Endothelial cell (in vitro differentiated cells): ENCODE measurements at regions not wholly inside any gene's neighbourhood (a gene's known extent, or its start where the extent isn't known, plus 50 kb on each side); places are given as distances from the start of the nearest gene placed in this dataset.

Source experiments
- DNase-seq: peaks from one replicate; pipeline ENCODE4 v3.0.0; 2021; ENCODE audit warnings: low spot score
- H3K27ac Mint-ChIP-seq: one replicate; pipeline ENCODE4 v1.8.0; 2021; ENCODE audit warnings: mixed read lengths, inconsistent platforms; ENCODE audit not compliant: unreplicated experiment
- H3K27me3 Mint-ChIP-seq: one replicate; pipeline ENCODE4 v1.8.0; 2021; ENCODE audit warnings: mild to moderate bottlenecking, moderate library complexity, mixed read lengths, inconsistent platforms; ENCODE audit not compliant: unreplicated experiment
- H3K36me3 Mint-ChIP-seq: one replicate; pipeline ENCODE4 v1.8.0; 2021; ENCODE audit warnings: mild to moderate bottlenecking, low read depth, mixed read lengths, inconsistent platforms; ENCODE audit not compliant: unreplicated experiment
- H3K4me1 Mint-ChIP-seq: one replicate; pipeline ENCODE4 v1.8.0; 2021; ENCODE audit warnings: mild to moderate bottlenecking, mixed read lengths, inconsistent platforms; ENCODE audit not compliant: unreplicated experiment
- H3K4me3 Mint-ChIP-seq: one replicate; pipeline ENCODE4 v1.8.0; 2021; ENCODE audit warnings: mild to moderate bottlenecking, mixed read lengths, inconsistent platforms; ENCODE audit not compliant: unreplicated experiment
- H3K9me3 Mint-ChIP-seq: one replicate; pipeline ENCODE4 v1.8.0; 2021; ENCODE audit warnings: mixed read lengths, inconsistent platforms; ENCODE audit not compliant: unreplicated experiment
- CTCF ChIP-seq: fragments of 200-600 bp; sonication (generic); IDR thresholded peaks from one replicate; pipeline ENCODE4 v1.5.0; 2021; ENCODE audit warnings: antibody characterized with exemption; ENCODE audit not compliant: unreplicated experiment

- H3K27ac Mint-ChIP-seq, result no peak overlapping the region
- no peak overlapping the region for H3K4me3 Mint-ChIP-seq
- no peak for DNase-seq
- TF ChIP-seq CTCF, result no peak
- H3K4me1 Mint-ChIP-seq, result no peaks in the 10 kb centered on the region
- H3K9me3 Mint-ChIP-seq, result no peaks in the 10 kb centered on the region
- no peaks in the 10 kb centered on the region for H3K36me3 Mint-ChIP-seq
- peaks cover 2% of the 10 kb centered on the region for H3K27me3 Mint-ChIP-seq
Observed at GRCh38 chr15:97156739-97157265, 803.7 kb upstream of the ARRDC4 start.

GRCh38 chr15:97162805-97163495, 797.6 kb upstream of the ARRDC4 start:
- Mint-ChIP-seq H3K9me3 (no peaks in the 10 kb centered on the region), H3K4me3 (no peak overlapping the region), H3K27ac (no peak overlapping the region), H3K4me1 (no peaks in the 10 kb centered on the region), H3K27me3 (no peaks in the 10 kb centered on the region), H3K36me3 (no peaks in the 10 kb centered on the region)
- TF ChIP-seq CTCF, result no peak
- DNase-seq, result no peak

- no peaks in the 10 kb centered on the region for H3K36me3 Mint-ChIP-seq
- H3K27me3 Mint-ChIP-seq, result no peaks in the 10 kb centered on the region
- H3K4me3 Mint-ChIP-seq, result no peak overlapping the region
- no peaks in the 10 kb centered on the region for H3K4me1 Mint-ChIP-seq
- H3K9me3 Mint-ChIP-seq, result no peaks in the 10 kb centered on the region
- TF ChIP-seq CTCF, result no peak
- no peak for DNase-seq
- no peak overlapping the region for H3K27ac Mint-ChIP-seq
Observed at GRCh38 chr15:97165205-97165604, 795.3 kb upstream of the ARRDC4 start.

GRCh38 chr15:97168704-97169475, 791.6 kb upstream of the ARRDC4 start:
- Mint-ChIP-seq H3K27me3 (no peaks in the 10 kb centered on the region), H3K9me3 (no peaks in the 10 kb centered on the region), H3K36me3 (no peaks in the 10 kb centered on the region), H3K4me1 (no peaks in the 10 kb centered on the region), H3K27ac (no peak overlapping the region), H3K4me3 (no peak overlapping the region)
- DNase-seq, result no peak
- no peak for TF ChIP-seq CTCF

- no peaks in the 10 kb centered on the region for H3K27me3 Mint-ChIP-seq
- H3K4me3 Mint-ChIP-seq, result no peak overlapping the region
- no peaks in the 10 kb centered on the region for H3K4me1 Mint-ChIP-seq
- H3K9me3 Mint-ChIP-seq, result no peaks in the 10 kb centered on the region
- no peaks in the 10 kb centered on the region for H3K36me3 Mint-ChIP-seq
- no peak for TF ChIP-seq CTCF
- no peak for DNase-seq
- no peak overlapping the region for H3K27ac Mint-ChIP-seq
Observed at GRCh38 chr15:97171556-97171955, 788.9 kb upstream of the ARRDC4 start.
